ENCODE measurements at regions not wholly inside any gene's neighbourhood (a gene's known extent, or its start where the extent isn't known, plus 50 kb on each side); places are given as distances from the start of the nearest gene placed in this dataset.

DNA sequence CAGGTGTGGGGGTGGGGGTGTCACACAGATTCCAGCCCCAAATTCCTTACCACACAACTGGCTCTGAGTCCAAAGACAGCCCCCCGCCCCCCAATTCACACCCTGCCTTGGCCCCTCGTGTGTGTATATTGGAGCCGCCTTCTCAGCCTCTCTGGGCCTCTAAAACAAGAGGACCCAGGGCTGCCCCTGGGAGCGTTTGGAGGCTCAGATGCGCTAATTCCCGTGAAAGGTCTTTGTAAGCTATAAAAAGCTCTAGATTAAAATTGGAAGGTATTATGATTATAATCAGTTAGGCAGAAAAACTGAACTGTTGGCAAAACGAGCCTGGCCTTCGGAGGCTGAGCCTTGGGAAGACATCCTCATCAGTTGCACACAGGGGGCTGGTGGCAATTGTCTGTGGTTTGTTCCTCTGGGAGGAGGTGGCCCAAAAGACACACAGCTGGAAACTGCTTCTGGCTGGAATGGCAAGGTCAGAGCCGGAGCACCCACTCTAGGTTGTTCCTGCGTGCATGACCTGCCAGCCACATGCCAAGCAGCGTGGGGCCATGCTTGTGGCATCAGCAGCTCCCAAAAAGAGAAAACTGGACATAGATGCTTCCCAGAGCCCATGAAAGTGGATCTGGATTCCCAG is 118.5 kb downstream of the PHETA1 start:
- Histone ChIP-seq H3K27ac (no peak overlapping the region), H3K27me3 (replicated peaks) (no peaks in the 10 kb centered on the region), H3K4me3 (ENCODE audit: low read depth, low read length) (no peak overlapping the region), H3K36me3 (replicated peaks) (no peaks in the 10 kb centered on the region)
- TF ChIP-seq, protein P1, sequence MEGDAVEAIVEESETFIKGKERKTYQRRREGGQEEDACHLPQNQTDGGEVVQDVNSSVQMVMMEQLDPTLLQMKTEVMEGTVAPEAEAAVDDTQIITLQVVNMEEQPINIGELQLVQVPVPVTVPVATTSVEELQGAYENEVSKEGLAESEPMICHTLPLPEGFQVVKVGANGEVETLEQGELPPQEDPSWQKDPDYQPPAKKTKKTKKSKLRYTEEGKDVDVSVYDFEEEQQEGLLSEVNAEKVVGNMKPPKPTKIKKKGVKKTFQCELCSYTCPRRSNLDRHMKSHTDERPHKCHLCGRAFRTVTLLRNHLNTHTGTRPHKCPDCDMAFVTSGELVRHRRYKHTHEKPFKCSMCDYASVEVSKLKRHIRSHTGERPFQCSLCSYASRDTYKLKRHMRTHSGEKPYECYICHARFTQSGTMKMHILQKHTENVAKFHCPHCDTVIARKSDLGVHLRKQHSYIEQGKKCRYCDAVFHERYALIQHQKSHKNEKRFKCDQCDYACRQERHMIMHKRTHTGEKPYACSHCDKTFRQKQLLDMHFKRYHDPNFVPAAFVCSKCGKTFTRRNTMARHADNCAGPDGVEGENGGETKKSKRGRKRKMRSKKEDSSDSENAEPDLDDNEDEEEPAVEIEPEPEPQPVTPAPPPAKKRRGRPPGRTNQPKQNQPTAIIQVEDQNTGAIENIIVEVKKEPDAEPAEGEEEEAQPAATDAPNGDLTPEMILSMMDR (IDR thresholded peaks at IDR 0.05; ENCODE audit: low read depth, low read length, missing control alignments) = no peak
- DNase-seq = no peak
- in situ Hi-C loops (cut with HindIII; ENCODE audit: low pct_ligation_motif_present, low sequenced_read_pairs) = no loop called here

- no peaks in the 10 kb centered on the region for H3K36me3 ChIP-seq (replicated peaks)
- no peaks in the 10 kb centered on the region for H3K27me3 ChIP-seq (replicated peaks)
- no peak overlapping the region for H3K4me3 ChIP-seq (ENCODE audit: low read depth, low read length)
- DNase-seq = no peak
- TF ChIP-seq, protein P1 (IDR thresholded peaks at IDR 0.05; ENCODE audit: low read depth, low read length, missing control alignments) = no peak
- H3K27ac ChIP-seq = no peak overlapping the region
- in situ Hi-C loops (cut with HindIII; ENCODE audit: low pct_ligation_motif_present, low sequenced_read_pairs) = no loop called here
Measured at GRCh38 chr12:111249757-111250156, 119.1 kb downstream of the PHETA1 start.

DNA sequence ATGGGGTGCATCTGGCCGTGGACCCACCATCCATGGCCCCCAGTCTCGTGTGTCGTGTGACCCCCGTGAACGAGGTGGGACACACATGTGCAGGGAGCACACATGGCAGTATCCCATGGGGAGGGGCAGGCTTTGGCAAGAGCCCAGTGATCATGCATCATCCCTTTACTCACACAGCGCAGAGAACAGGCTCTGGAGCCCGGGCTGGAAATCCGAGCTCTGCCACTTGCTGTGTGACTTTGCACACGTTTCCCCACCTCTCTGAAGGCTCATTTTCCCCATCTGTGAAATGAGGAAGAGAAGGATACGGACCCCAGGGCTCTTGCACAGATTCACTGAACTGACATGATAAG is 119.9 kb downstream of the PHETA1 start:
- Histone ChIP-seq H3K4me3 (ENCODE audit: low read depth, low read length) (no peak overlapping the region), H3K27me3 (replicated peaks) (no peaks in the 10 kb centered on the region), H3K36me3 (replicated peaks) (no peaks in the 10 kb centered on the region), H3K27ac (no peak overlapping the region)
- TF ChIP-seq, protein P1 (IDR thresholded peaks at IDR 0.05; ENCODE audit: low read depth, low read length, missing control alignments) = no peak
- in situ Hi-C loops (cut with HindIII; ENCODE audit: low pct_ligation_motif_present, low sequenced_read_pairs) = no loop called here
- no peak for DNase-seq

GRCh38 chr12:111248236-111249017 is 120.5 kb downstream of the PHETA1 start:
- in situ Hi-C loops (cut with HindIII; ENCODE audit: low pct_ligation_motif_present, low sequenced_read_pairs) = no loop called here
- Histone ChIP-seq H3K36me3 (replicated peaks) (no peaks in the 10 kb centered on the region), H3K4me3 (ENCODE audit: low read depth, low read length) (no peak overlapping the region), H3K27me3 (replicated peaks) (no peaks in the 10 kb centered on the region), H3K27ac (no peak overlapping the region)
- no peak for DNase-seq
- TF ChIP-seq, protein P1 (IDR thresholded peaks at IDR 0.05; ENCODE audit: low read depth, low read length, missing control alignments) = no peak

DNA sequence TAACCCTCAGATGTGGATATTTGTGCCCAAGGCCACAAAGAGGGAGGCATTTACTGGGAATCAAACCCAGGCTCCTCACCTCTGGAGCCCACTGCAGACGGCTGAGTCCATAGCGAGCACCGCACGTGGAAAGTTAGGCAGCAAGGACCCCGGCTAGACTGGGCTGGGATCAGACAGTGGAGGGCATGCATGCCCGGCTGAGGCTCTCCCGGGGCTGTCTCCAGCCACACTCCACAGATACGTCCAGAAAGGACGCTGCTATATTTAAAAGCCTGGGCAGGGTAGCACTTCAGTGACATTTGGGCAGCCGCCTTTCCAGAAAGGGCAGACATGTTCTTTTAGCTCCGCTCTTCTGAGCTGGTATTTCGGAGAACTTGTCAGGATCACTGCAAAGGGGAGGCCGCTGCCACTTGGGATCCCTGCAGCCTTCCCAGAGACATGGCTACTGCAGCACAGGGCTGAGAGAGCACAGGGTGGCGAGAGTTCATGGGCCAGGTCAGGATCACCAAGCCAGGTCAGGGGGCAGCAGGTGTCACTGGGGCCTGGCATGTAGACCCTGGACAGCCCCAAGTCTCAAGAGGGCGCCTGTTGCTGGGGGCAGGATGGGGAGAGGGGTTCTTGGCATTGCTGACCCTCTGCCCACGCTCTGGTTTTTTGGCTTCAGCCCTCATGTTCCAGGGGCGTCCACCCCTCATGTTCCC is 121.7 kb downstream of the PHETA1 start:
- no peaks in the 10 kb centered on the region for H3K36me3 ChIP-seq (replicated peaks)
- no peak overlapping the region for H3K4me3 ChIP-seq (ENCODE audit: low read depth, low read length)
- no peak for DNase-seq
- TF ChIP-seq, protein P1 (IDR thresholded peaks at IDR 0.05; ENCODE audit: low read depth, low read length, missing control alignments) = no peak
- no peaks in the 10 kb centered on the region for H3K27me3 ChIP-seq (replicated peaks)
- H3K27ac ChIP-seq = no peak overlapping the region
- in situ Hi-C loops (cut with HindIII; ENCODE audit: low pct_ligation_motif_present, low sequenced_read_pairs) = no loop called here

Measured in brain microvascular endothelial cell (primary cell).